NB4 (cell line): ENCODE measurements at regions not wholly inside any gene's neighbourhood (a gene's known extent, or its start where the extent isn't known, plus 50 kb on each side); places are given as distances from the start of the nearest gene placed in this dataset.

Source experiments
- POLR2A ChIP-seq: IDR thresholded peaks from 2 replicates; pipeline ENCODE4 v1.6.1; 2011; ENCODE audit warnings: mild to moderate bottlenecking; ENCODE audit not compliant: insufficient read length; ENCODE audit errors: extremely low read depth
- TF ChIP-seq, protein P1 (sequence below): IDR thresholded peaks from one replicate; pipeline ENCODE4 v1.5.1; 2012; ENCODE audit warnings: low read depth, low read length

DNA sequence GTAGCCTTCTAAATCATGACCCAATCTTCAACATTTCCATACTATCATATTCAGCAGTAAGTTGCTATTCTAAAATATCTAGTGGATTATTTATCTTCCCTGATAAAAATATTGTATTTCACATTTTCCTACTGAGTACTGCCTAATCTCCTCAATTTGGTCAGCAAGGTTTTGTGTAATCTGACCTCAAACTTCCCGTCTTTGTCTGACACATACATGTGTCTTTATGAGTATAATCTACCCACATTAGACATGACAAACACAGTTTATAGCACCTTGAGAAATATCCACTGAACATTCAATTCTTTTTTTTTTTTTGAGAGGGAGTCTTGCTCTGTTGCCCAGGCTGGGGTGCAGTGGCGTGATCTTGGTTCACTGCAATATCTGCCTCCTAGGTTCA, 113.7 kb upstream of the LUZP2 start:
- no peak for TF ChIP-seq POLR2A
- TF ChIP-seq, protein P1, sequence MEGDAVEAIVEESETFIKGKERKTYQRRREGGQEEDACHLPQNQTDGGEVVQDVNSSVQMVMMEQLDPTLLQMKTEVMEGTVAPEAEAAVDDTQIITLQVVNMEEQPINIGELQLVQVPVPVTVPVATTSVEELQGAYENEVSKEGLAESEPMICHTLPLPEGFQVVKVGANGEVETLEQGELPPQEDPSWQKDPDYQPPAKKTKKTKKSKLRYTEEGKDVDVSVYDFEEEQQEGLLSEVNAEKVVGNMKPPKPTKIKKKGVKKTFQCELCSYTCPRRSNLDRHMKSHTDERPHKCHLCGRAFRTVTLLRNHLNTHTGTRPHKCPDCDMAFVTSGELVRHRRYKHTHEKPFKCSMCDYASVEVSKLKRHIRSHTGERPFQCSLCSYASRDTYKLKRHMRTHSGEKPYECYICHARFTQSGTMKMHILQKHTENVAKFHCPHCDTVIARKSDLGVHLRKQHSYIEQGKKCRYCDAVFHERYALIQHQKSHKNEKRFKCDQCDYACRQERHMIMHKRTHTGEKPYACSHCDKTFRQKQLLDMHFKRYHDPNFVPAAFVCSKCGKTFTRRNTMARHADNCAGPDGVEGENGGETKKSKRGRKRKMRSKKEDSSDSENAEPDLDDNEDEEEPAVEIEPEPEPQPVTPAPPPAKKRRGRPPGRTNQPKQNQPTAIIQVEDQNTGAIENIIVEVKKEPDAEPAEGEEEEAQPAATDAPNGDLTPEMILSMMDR: no peak
